GM23248 (cell line): ENCODE measurements at regions not wholly inside any gene's neighbourhood (a gene's known extent, or its start where the extent isn't known, plus 50 kb on each side); places are given as distances from the start of the nearest gene placed in this dataset.
A peak's percentile ranks its signal among the peaks of the same experiment; 100 is the strongest.

Source experiments
- DNase-seq: peaks from one replicate; pipeline ENCODE4 v3.0.0-alpha.2; 2015
- H2AFZ ChIP-seq: fragments of 200-600 bp; sonication (generic); 2 replicates; pipeline ENCODE4 v1.6.1; 2016; ENCODE audit warnings: antibody characterized with exemption
- H3F3A ChIP-seq: fragments of 200-600 bp; sonication (generic); 2 replicates; pipeline ENCODE4 v1.6.1; 2016; ENCODE audit warnings: mild to moderate bottlenecking, antibody characterized with exemption, mixed run types; ENCODE audit not compliant: insufficient read depth
- H3K27ac ChIP-seq: fragments of 200-600 bp; sonication (generic); 2 replicates; pipeline ENCODE4 v1.5.1; 2016; ENCODE audit warnings: mild to moderate bottlenecking
- H3K27me3 ChIP-seq: fragments of 200-600 bp; sonication (generic); replicated peaks from 2 replicates; pipeline ENCODE4 v1.6.1; 2016; ENCODE audit warnings: mild to moderate bottlenecking; ENCODE audit not compliant: insufficient read depth
- H3K36me3 ChIP-seq: fragments of 200-600 bp; sonication (generic); 2 replicates; pipeline ENCODE4 v1.6.1; 2016; ENCODE audit warnings: low read depth, mild to moderate bottlenecking
- H3K4me1 ChIP-seq: fragments of 200-600 bp; sonication (generic); 2 replicates; pipeline ENCODE4 v1.6.1; 2016; ENCODE audit warnings: mild to moderate bottlenecking; ENCODE audit not compliant: insufficient read depth
- H3K4me2 ChIP-seq: fragments of 200-600 bp; sonication (generic); one replicate; pipeline ENCODE4 v1.6.1; 2016; ENCODE audit warnings: mild to moderate bottlenecking; ENCODE audit not compliant: unreplicated experiment
- H3K4me3 ChIP-seq: fragments of 200-600 bp; sonication (generic); 2 replicates; pipeline ENCODE4 v1.5.1; 2016; ENCODE audit warnings: mild to moderate bottlenecking
- H3K79me2 ChIP-seq: fragments of 200-600 bp; sonication (generic); 2 replicates; pipeline ENCODE4 v1.6.1; 2016; ENCODE audit warnings: mild to moderate bottlenecking; ENCODE audit not compliant: insufficient read depth
- H3K9ac ChIP-seq: fragments of 200-600 bp; sonication (generic); 2 replicates; pipeline ENCODE4 v1.6.1; 2016; ENCODE audit warnings: mild to moderate bottlenecking
- H3K9me2 ChIP-seq: fragments of 200-600 bp; sonication (generic); 2 replicates; pipeline ENCODE4 v1.6.1; 2016; ENCODE audit warnings: mixed run types, mild to moderate bottlenecking, moderate library complexity; ENCODE audit not compliant: insufficient read depth
- H3K9me3 ChIP-seq: fragments of 200-600 bp; sonication (generic); one replicate; pipeline ENCODE4 v1.6.1; 2017; ENCODE audit warnings: low read depth
- H4K20me1 ChIP-seq: fragments of 200-600 bp; sonication (generic); 2 replicates; pipeline ENCODE4 v1.6.0; 2016; ENCODE audit not compliant: insufficient read depth
- EZH2 ChIP-seq: fragments of 200-600 bp; sonication (generic); IDR thresholded peaks from 2 replicates; pipeline ENCODE4 v1.6.1; 2018; ENCODE audit warnings: antibody characterized with exemption, mild to moderate bottlenecking; ENCODE audit not compliant: insufficient read depth, poor library complexity, severe bottlenecking
- EZH2phosphoT487 ChIP-seq: fragments of 200-600 bp; sonication (generic); IDR thresholded peaks from 2 replicates; pipeline ENCODE4 v1.6.1; 2018; ENCODE audit warnings: antibody characterized with exemption, moderate library complexity, mild to moderate bottlenecking, low read depth; ENCODE audit not compliant: insufficient read depth
- WGBS, 2 experiments: methylation state at CpG; one replicate each; pipeline ENCODE4 v1.1.6; 2015 to 2017; ENCODE audit warnings: low lambda C conversion rate in 2 of 2, low coverage in 1 of 2; ENCODE audit errors: missing lambda C conversion rate in 2 of 2; 5-methylcytosine and 5-hydroxymethylcytosine counted together
- in situ Hi-C: fragments of 300-500 bp; cut with MboI; formaldehyde crosslinking; loops from 2 replicates; pipeline ENCODE4 v1.15.0; 2020

GRCh38 chr1:199545780-199546179 is 481.7 kb upstream of the NR5A2 start:
- WGBS, 2 experiments, result 20 to 22% methylated on average over 1 of the region's 1 CpG
- H3K9me3 ChIP-seq, result no peaks in the 10 kb centered on the region
- no peaks in the 10 kb centered on the region for H3F3A ChIP-seq
- no peak overlapping the region for H2AFZ ChIP-seq
- no peaks in the 10 kb centered on the region for H3K9me2 ChIP-seq
- no peak overlapping the region for H3K4me2 ChIP-seq
- H3K36me3 ChIP-seq, result no peaks in the 10 kb centered on the region
- no peaks in the 10 kb centered on the region for H3K79me2 ChIP-seq
- TF ChIP-seq EZH2 (no peak), EZH2phosphoT487 (no peak)
- no peak overlapping the region for H3K27ac ChIP-seq
- peak; percentile 13 for DNase-seq
- no peaks in the 10 kb centered on the region for H4K20me1 ChIP-seq
- in situ Hi-C loops, result no loop called here
- no peak overlapping the region for H3K9ac ChIP-seq
- peaks cover 14% of the 10 kb centered on the region; the same call in 1 of the 2 replicates for H3K27me3 ChIP-seq
- H3K4me1 ChIP-seq, result no peaks in the 10 kb centered on the region
- H3K4me3 ChIP-seq, result no peak overlapping the region

GRCh38 chr1:199546323-199546722 is 481.2 kb upstream of the NR5A2 start:
- no peak overlapping the region for H3K4me2 ChIP-seq
- no peak for TF ChIP-seq EZH2
- no peaks in the 10 kb centered on the region for H4K20me1 ChIP-seq
- no peak overlapping the region for H2AFZ ChIP-seq
- peak; percentile 63 for DNase-seq
- peaks cover 10% of the 10 kb centered on the region; the same call in 1 of the 2 replicates for H3K27me3 ChIP-seq
- WGBS, 2 experiments, result 18 to 30% methylated on average over 2 of the region's 2 CpGs
- no peak overlapping the region for H3K4me3 ChIP-seq
- no peak overlapping the region for H3K9ac ChIP-seq
- in situ Hi-C loops, result no loop called here
- H3K9me2 ChIP-seq, result no peaks in the 10 kb centered on the region
- no peaks in the 10 kb centered on the region for H3F3A ChIP-seq
- no peaks in the 10 kb centered on the region for H3K4me1 ChIP-seq
- H3K9me3 ChIP-seq, result no peaks in the 10 kb centered on the region
- H3K36me3 ChIP-seq, result no peaks in the 10 kb centered on the region
- H3K27ac ChIP-seq, result no peak overlapping the region
- H3K79me2 ChIP-seq, result no peaks in the 10 kb centered on the region

- no peak overlapping the region for H3K9ac ChIP-seq
- no peak for DNase-seq
- no peaks in the 10 kb centered on the region for H3K36me3 ChIP-seq
- H3K9me3 ChIP-seq, result no peaks in the 10 kb centered on the region
- H3K4me1 ChIP-seq, result no peaks in the 10 kb centered on the region
- H3F3A ChIP-seq, result no peaks in the 10 kb centered on the region
- no peak overlapping the region for H3K4me2 ChIP-seq
- 45 to 57% methylated on average over 2 of the region's 2 CpGs for WGBS, 2 experiments
- 0 out of 2 replicates have a peak, but pooled peaks cover 4% of the 10 kb centered on the region for H3K27me3 ChIP-seq
- no peak overlapping the region for H3K27ac ChIP-seq
- H3K4me3 ChIP-seq, result no peak overlapping the region
- in situ Hi-C loops, result no loop called here
- no peaks in the 10 kb centered on the region for H4K20me1 ChIP-seq
- no peaks in the 10 kb centered on the region for H3K79me2 ChIP-seq
- H2AFZ ChIP-seq, result no peak overlapping the region
- H3K9me2 ChIP-seq, result no peaks in the 10 kb centered on the region
- TF ChIP-seq EZH2 (no peak), EZH2phosphoT487 (no peak)
Observed at GRCh38 chr1:199549421-199549820, 478.1 kb upstream of the NR5A2 start.

GRCh38 chr1:199550199-199551065 is 477.1 kb upstream of the NR5A2 start:
- WGBS, 2 experiments, result 30 to 32% methylated on average over 4 of the region's 4 CpGs
- Histone ChIP-seq H3F3A (no peaks in the 10 kb centered on the region), H3K4me3 (no peak overlapping the region), H3K4me2 (no peak overlapping the region), H3K36me3 (no peaks in the 10 kb centered on the region), H3K9me2 (no peaks in the 10 kb centered on the region), H3K4me1 (no peaks in the 10 kb centered on the region), H3K27ac (no peak overlapping the region), H3K27me3 (0 out of 2 replicates have a peak, but pooled peaks cover 4% of the 10 kb centered on the region), H4K20me1 (no peaks in the 10 kb centered on the region), H3K9ac (no peak overlapping the region), H3K9me3 (no peaks in the 10 kb centered on the region), H3K79me2 (no peaks in the 10 kb centered on the region), H2AFZ (no peak overlapping the region)
- TF ChIP-seq EZH2 (no peak), EZH2phosphoT487 (no peak)
- peak; percentile 28 for DNase-seq
- in situ Hi-C loops, result no loop called here
